ENCODE measurements at regions not wholly inside any gene's neighbourhood (a gene's known extent, or its start where the extent isn't known, plus 50 kb on each side); places are given as distances from the start of the nearest gene placed in this dataset.

DNA sequence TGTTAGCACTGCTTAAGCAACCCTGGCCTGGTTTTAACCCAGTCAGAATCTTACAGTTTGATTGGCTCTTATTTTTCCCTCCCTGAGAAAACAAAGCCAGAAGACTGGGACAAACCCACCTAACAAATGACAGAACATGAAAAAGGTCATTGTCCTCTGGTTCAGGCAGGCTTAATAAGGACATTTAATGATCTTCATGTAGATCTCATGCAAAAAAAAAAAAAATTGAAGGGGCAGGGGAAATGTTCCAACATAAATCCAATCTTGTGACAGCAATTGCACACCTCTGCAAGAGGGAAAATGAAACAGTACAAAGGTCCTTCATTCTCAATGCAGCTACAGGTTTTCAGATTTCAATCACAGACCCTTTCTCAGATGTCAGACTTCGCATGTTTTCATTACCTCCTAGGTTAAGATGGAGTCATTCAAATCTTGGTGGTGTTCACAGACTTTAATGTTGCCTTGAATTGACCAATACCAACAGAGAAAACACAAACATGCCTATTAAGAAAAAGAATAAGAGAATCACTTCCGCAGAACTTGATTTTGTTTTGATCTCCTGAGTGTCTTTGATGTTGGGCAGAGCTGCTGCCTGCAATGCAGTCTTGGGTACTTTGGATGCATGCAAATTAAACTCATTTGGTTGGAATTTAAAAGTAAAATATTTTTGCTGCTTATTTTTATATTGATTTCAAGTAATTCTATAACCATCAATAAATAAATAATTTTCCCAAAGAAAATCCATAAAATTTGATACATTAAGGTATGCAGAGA, 359.0 kb downstream of the BTG1 start:
- Histone ChIP-seq H4K20me1 (ENCODE audit: insufficient read depth) (no peaks in the 10 kb centered on the region), H3K4me2 (no peak overlapping the region), H3F3A (ENCODE audit: insufficient read depth, low read depth) (no peaks in the 10 kb centered on the region), H3K9me2 (ENCODE audit: insufficient read depth) (no peaks in the 10 kb centered on the region), H3K4me1 (replicated peaks; ENCODE audit: insufficient read depth) (no peaks in the 10 kb centered on the region), H3K79me2 (ENCODE audit: low read depth) (no peaks in the 10 kb centered on the region), H3K4me3 (no peak overlapping the region), H3K36me3 (ENCODE audit: low read depth) (no peaks in the 10 kb centered on the region), H3K27ac (no peak overlapping the region), H3K9me3 (ENCODE audit: insufficient read depth, low read depth) (no peaks in the 10 kb centered on the region), H3K27me3 (ENCODE audit: insufficient read depth, low read depth) (no peaks in the 10 kb centered on the region), H2AFZ (no peak overlapping the region)
- no peak for DNase-seq
- no peak for TF ChIP-seq EZH2 (IDR thresholded peaks at IDR 0.05; ENCODE audit: low read depth)
- POLR2A ChIA-PET (ENCODE audit: unreplicated experiment), result no interaction called here
- no TSS peak for BruUV-seq (replicated peaks)
- intact Hi-C loops (cut with micrococcal nuclease; ENCODE audit: unreplicated experiment), result no loop called here
- CTCF ChIA-PET, result no interaction called here

DNA sequence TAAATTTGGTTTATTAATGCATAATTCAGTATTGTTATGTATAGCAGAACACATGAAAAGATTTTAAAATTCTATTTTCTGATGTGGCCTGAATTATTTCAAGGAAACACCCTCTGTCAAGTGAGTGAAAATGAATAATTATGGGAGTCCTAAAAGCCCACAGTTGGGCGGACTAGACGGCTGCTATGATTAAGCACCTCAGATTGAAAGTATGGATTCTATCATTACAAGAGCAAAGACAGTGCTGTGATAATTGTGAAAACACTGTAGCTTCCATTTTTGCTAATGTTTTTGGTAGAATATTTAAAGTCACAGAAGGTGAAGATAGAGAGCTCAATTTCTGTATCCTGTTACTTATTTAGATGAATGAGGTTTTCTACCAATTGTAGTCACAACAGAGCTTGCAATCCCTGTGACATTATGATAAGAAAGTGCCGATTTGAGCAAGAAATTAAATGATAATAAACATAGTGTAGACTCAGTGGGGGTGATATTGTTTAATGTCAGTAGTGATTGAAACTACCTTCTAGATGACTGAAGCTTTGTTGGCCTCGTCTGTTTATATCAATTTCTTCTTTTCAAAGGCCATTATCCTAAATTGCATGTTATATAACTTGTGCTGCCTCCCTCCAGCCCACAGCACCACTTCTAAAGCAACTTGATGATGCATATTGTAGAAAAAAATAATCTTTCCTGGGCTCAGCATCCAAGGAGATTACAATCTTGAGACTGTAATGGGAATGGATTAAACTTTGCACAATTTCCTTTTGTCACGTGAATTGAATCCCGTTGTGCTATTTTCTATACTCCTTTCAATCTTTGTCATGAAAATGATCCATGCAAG, 359.8 kb downstream of the BTG1 start:
- no peak overlapping the region for H3K27ac ChIP-seq
- no peaks in the 10 kb centered on the region for H3K9me2 ChIP-seq (ENCODE audit: insufficient read depth)
- intact Hi-C loops (cut with micrococcal nuclease; ENCODE audit: unreplicated experiment), result no loop called here
- H3K9me3 ChIP-seq (ENCODE audit: insufficient read depth, low read depth), result no peaks in the 10 kb centered on the region
- no peak overlapping the region for H3K4me2 ChIP-seq
- H4K20me1 ChIP-seq (ENCODE audit: insufficient read depth), result no peaks in the 10 kb centered on the region
- BruUV-seq (replicated peaks), result no TSS peak
- DNase-seq, result no peak
- POLR2A ChIA-PET (ENCODE audit: unreplicated experiment), result no interaction called here
- H3K4me1 ChIP-seq (replicated peaks; ENCODE audit: insufficient read depth), result no peaks in the 10 kb centered on the region
- H3K79me2 ChIP-seq (ENCODE audit: low read depth), result no peaks in the 10 kb centered on the region
- no peaks in the 10 kb centered on the region for H3K36me3 ChIP-seq (ENCODE audit: low read depth)
- no peak overlapping the region for H2AFZ ChIP-seq
- no peaks in the 10 kb centered on the region for H3K27me3 ChIP-seq (ENCODE audit: insufficient read depth, low read depth)
- H3K4me3 ChIP-seq, result no peak overlapping the region
- no peak for TF ChIP-seq EZH2 (IDR thresholded peaks at IDR 0.05; ENCODE audit: low read depth)
- TF ChIP-seq, protein P1, sequence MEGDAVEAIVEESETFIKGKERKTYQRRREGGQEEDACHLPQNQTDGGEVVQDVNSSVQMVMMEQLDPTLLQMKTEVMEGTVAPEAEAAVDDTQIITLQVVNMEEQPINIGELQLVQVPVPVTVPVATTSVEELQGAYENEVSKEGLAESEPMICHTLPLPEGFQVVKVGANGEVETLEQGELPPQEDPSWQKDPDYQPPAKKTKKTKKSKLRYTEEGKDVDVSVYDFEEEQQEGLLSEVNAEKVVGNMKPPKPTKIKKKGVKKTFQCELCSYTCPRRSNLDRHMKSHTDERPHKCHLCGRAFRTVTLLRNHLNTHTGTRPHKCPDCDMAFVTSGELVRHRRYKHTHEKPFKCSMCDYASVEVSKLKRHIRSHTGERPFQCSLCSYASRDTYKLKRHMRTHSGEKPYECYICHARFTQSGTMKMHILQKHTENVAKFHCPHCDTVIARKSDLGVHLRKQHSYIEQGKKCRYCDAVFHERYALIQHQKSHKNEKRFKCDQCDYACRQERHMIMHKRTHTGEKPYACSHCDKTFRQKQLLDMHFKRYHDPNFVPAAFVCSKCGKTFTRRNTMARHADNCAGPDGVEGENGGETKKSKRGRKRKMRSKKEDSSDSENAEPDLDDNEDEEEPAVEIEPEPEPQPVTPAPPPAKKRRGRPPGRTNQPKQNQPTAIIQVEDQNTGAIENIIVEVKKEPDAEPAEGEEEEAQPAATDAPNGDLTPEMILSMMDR (conservative IDR thresholded peaks at IDR 0.05), result no peak
- CTCF ChIA-PET, result no interaction called here
- H3F3A ChIP-seq (ENCODE audit: insufficient read depth, low read depth), result no peaks in the 10 kb centered on the region

DNA sequence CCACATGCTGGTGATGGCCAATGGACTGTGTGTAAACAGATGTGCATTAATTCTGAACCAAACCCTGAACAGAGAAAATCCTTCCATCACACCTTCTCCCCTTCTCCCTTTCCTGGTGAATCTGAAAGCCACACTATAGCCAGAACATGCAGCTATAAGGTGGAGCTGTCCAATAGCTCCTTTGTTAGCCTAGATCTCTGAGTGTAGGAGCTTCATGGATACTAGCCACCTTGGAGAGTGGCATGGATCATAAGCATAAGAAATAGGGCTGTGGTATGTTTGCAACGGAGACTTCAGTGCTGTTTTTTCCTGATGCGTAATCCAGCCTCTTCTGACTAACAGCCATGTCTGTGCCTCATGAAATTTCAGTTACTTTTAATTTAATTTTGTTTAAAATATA, 364.5 kb downstream of the BTG1 start:
- H3K9me2 ChIP-seq (ENCODE audit: insufficient read depth), result no peaks in the 10 kb centered on the region
- no peaks in the 10 kb centered on the region for H3K79me2 ChIP-seq (ENCODE audit: low read depth)
- no peaks in the 10 kb centered on the region for H3K36me3 ChIP-seq (ENCODE audit: low read depth)
- H3K27ac ChIP-seq, result no peak overlapping the region
- POLR2A ChIA-PET (ENCODE audit: unreplicated experiment), result no interaction called here
- H4K20me1 ChIP-seq (ENCODE audit: insufficient read depth), result no peaks in the 10 kb centered on the region
- peaks cover 30% of the 10 kb centered on the region for H3K4me1 ChIP-seq (replicated peaks; ENCODE audit: insufficient read depth)
- intact Hi-C loops (cut with micrococcal nuclease; ENCODE audit: unreplicated experiment), result no loop called here
- H2AFZ ChIP-seq, result no peak overlapping the region
- CTCF ChIA-PET, result interaction anchor here (0.6 kb wide), 1 partner anchor 1226 kb away, joined by 4 read pairs; no protein-coding TSS in a partner anchor
- H3K4me3 ChIP-seq, result no peak overlapping the region
- no peak overlapping the region for H3K4me2 ChIP-seq
- TF ChIP-seq, protein P1 (conservative IDR thresholded peaks at IDR 0.05), result no peak
- no peak for TF ChIP-seq EZH2 (IDR thresholded peaks at IDR 0.05; ENCODE audit: low read depth)
- no peak for DNase-seq
- no peaks in the 10 kb centered on the region for H3K27me3 ChIP-seq (ENCODE audit: insufficient read depth, low read depth)
- BruUV-seq (replicated peaks), result no TSS peak
- peaks cover 10% of the 10 kb centered on the region for H3F3A ChIP-seq (ENCODE audit: insufficient read depth, low read depth)
- no peaks in the 10 kb centered on the region for H3K9me3 ChIP-seq (ENCODE audit: insufficient read depth, low read depth)

All from PC-9 (cell line).